ENCODE measurements at regions not wholly inside any gene's neighbourhood (a gene's known extent, or its start where the extent isn't known, plus 50 kb on each side); places are given as distances from the start of the nearest gene placed in this dataset.
"Not testable (repeated sequence)": the region's sequence is repeated elsewhere in the genome, so short reads cannot be mapped to it uniquely, and the experiment has no call there.

- H3K4me3 ChIP-seq = no peak overlapping the region
- no peak overlapping the region for H3K27ac ChIP-seq
- intact Hi-C loops (cut with DNase I; ENCODE audit: low total_unique reads) = no loop called here
- no peaks in the 10 kb centered on the region for H3K36me3 ChIP-seq
- no peaks in the 10 kb centered on the region for H3K27me3 ChIP-seq
- no peak for TF ChIP-seq POLR2A (IDR thresholded peaks at IDR 0.05)
- TF ChIP-seq, protein P1, sequence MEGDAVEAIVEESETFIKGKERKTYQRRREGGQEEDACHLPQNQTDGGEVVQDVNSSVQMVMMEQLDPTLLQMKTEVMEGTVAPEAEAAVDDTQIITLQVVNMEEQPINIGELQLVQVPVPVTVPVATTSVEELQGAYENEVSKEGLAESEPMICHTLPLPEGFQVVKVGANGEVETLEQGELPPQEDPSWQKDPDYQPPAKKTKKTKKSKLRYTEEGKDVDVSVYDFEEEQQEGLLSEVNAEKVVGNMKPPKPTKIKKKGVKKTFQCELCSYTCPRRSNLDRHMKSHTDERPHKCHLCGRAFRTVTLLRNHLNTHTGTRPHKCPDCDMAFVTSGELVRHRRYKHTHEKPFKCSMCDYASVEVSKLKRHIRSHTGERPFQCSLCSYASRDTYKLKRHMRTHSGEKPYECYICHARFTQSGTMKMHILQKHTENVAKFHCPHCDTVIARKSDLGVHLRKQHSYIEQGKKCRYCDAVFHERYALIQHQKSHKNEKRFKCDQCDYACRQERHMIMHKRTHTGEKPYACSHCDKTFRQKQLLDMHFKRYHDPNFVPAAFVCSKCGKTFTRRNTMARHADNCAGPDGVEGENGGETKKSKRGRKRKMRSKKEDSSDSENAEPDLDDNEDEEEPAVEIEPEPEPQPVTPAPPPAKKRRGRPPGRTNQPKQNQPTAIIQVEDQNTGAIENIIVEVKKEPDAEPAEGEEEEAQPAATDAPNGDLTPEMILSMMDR (IDR thresholded peaks at IDR 0.05 in 4 of 5, conservative IDR thresholded peaks at IDR 0.05 in 1 of 5) = no peak
- DNase-seq (no peak), ATAC-seq (no peak)
- no peaks in the 10 kb centered on the region for H3K9me3 ChIP-seq
- H3K4me1 ChIP-seq = no peaks in the 10 kb centered on the region
- in situ Hi-C loops (cut with MboI; ENCODE audit: low sequenced_read_pairs in 4 of 4) = no loop called here
Observed at GRCh38 chr14:37745657-37746056, 150.2 kb downstream of the TTC6 start.

DNA sequence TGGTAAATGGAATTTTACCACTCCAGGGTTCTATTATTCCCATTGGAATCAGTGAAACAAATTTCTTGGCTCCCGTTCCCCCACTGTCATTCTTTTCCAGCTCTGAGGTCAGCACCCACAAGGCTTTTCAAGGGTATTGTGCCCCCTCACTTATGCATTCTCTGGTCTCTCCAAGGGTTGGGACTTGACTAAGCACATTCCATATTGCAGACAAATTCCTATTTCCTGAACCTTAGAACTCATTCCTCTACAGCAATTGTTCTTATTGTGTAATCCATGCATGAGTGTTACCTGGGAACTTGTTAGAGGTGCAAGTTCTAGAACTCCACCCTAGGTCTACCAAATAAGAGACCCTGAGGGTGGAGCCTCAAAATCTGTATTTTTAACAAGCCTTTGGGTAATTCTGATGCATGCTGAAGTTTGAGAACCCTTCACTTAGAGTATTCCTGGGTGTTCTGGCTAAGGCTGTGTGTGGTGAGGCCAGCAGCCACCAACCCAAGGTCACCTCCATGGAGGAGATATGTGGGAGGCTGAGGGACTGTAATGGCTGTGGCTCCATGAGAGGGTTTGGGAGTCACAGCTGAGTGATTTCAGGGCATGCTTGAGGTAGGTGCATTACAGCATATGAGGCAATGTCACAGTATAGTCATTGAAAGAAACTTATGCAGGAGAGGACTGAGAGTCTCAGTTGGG is 150.9 kb downstream of the TTC6 start:
- no peak for ATAC-seq
- no peak for DNase-seq
- Histone ChIP-seq H3K4me3 (no peak overlapping the region), H3K27me3 (no peaks in the 10 kb centered on the region), H3K9me3 (no peaks in the 10 kb centered on the region), H3K27ac (no peak overlapping the region), H3K4me1 (no peaks in the 10 kb centered on the region), H3K36me3 (no peaks in the 10 kb centered on the region)
- no peak for TF ChIP-seq POLR2A (IDR thresholded peaks at IDR 0.05)
- TF ChIP-seq, protein P1 (IDR thresholded peaks at IDR 0.05 in 4 of 5, conservative IDR thresholded peaks at IDR 0.05 in 1 of 5) = no peak
- in situ Hi-C loops (cut with MboI; ENCODE audit: low sequenced_read_pairs in 4 of 4) = no loop called here
- intact Hi-C loops (cut with DNase I; ENCODE audit: low total_unique reads) = no loop called here

DNA sequence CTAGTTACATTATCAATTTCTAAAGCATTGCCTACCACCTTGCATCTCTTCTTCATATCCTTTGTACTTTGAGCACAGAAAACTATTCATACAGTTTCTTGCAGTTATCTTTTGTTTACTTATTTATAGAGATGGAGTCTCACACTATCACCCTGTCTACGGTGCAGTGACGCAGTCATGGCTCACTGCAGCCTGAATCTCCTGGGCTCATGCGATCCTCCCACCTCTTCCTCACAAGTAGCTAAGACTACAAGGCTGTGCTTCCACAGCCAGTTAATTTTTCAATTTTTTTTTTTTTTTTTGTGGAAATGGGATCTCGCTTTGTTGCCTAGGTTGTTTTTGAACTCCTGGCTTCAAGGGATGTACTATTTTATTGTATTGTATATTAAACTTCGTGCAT is 158.0 kb downstream of the TTC6 start:
- Histone ChIP-seq H3K36me3 (no peaks in the 10 kb centered on the region), H3K27me3 (no peaks in the 10 kb centered on the region), H3K4me1 (no peaks in the 10 kb centered on the region), H3K4me3 (no peak overlapping the region), H3K27ac (no peak overlapping the region), H3K9me3 (no peaks in the 10 kb centered on the region)
- TF ChIP-seq, protein P1 (IDR thresholded peaks at IDR 0.05 in 4 of 5, conservative IDR thresholded peaks at IDR 0.05 in 1 of 5) = no peak
- no peak for TF ChIP-seq POLR2A (IDR thresholded peaks at IDR 0.05)
- intact Hi-C loops (cut with DNase I; ENCODE audit: low total_unique reads) = no loop called here
- in situ Hi-C loops (cut with MboI; ENCODE audit: low sequenced_read_pairs in 4 of 4) = no loop called here
- DNase-seq = no peak
- no peak for ATAC-seq

DNA sequence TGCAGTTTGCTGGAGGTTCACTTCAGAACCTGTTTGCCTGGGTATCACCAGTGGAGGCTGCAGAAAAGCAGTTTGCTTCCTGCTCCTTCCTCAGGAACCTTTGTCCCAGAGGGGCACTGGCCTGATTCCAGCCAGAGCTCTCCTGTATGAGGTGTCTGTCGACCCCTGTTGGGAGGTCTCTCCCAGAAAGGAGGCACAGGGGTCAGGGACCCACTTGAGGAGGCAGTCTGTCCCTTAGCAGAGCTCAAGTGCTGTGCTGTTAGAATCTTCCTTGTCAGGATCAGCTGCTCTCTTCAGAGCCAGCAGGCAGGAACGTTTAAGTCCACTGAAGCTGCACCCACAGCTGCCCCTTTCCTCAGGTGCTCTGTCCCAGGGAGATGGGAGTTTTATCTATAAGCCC is 164.8 kb downstream of the TTC6 start:
- H3K9me3 ChIP-seq; in situ Hi-C loops (cut with MboI; ENCODE audit: low sequenced_read_pairs in 4 of 4); H3K4me1 ChIP-seq; H3K27ac ChIP-seq; ATAC-seq; H3K27me3 ChIP-seq; H3K36me3 ChIP-seq; DNase-seq; H3K4me3 ChIP-seq; intact Hi-C loops (cut with DNase I; ENCODE audit: low total_unique reads): not testable (repeated sequence)

GRCh38 chr14:37763266-37763665 is 167.8 kb downstream of the TTC6 start:
- Histone ChIP-seq H3K27ac (no peak overlapping the region), H3K9me3 (no peaks in the 10 kb centered on the region), H3K4me3 (no peak overlapping the region), H3K36me3 (no peaks in the 10 kb centered on the region), H3K27me3 (no peaks in the 10 kb centered on the region), H3K4me1 (no peaks in the 10 kb centered on the region)
- intact Hi-C loops (cut with DNase I; ENCODE audit: low total_unique reads) (no loop called here), in situ Hi-C loops (cut with MboI; ENCODE audit: low sequenced_read_pairs in 4 of 4) (no loop called here)
- DNase-seq (no peak), ATAC-seq (no peak)
- TF ChIP-seq POLR2A (IDR thresholded peaks at IDR 0.05) = no peak
- TF ChIP-seq, protein P1 (IDR thresholded peaks at IDR 0.05 in 4 of 5, conservative IDR thresholded peaks at IDR 0.05 in 1 of 5) = no peak

GRCh38 chr14:37772283-37772682 is 176.9 kb downstream of the TTC6 start:
- DNase-seq; H3K4me1 ChIP-seq; H3K36me3 ChIP-seq; H3K4me3 ChIP-seq; in situ Hi-C loops (cut with MboI; ENCODE audit: low sequenced_read_pairs in 4 of 4); ATAC-seq; H3K27me3 ChIP-seq; H3K27ac ChIP-seq; H3K9me3 ChIP-seq; intact Hi-C loops (cut with DNase I; ENCODE audit: low total_unique reads): not testable (repeated sequence)
